Retinal pigment epithelial cell (primary cell): ENCODE measurements at regions not wholly inside any gene's neighbourhood (a gene's known extent, or its start where the extent isn't known, plus 50 kb on each side); places are given as distances from the start of the nearest gene placed in this dataset.
"Not testable (repeated sequence)": the region's sequence is repeated elsewhere in the genome, so short reads cannot be mapped to it uniquely, and the experiment has no call there.

Experiments
- DNase-seq: peaks from one replicate; pipeline ENCODE4 v3.0.0-alpha.2; 2010; ENCODE audit warnings: low read depth
- H3K4me3 ChIP-seq: 2 replicates; pipeline ENCODE4 v1.5.1; 2011; ENCODE audit warnings: mild to moderate bottlenecking, low read length, control low read depth, moderate library complexity
- TF ChIP-seq, protein P1 (sequence below): conservative IDR thresholded peaks from 2 replicates; pipeline ENCODE4 v1.5.1; 2011; ENCODE audit warnings: low read depth, low read length, control low read depth, inconsistent platforms

GRCh38 chr2:111519071-111519470 is 364.9 kb downstream of the ANAPC1 start:
- no peak for DNase-seq

GRCh38 chr2:111522231-111522768 is 361.7 kb downstream of the ANAPC1 start:
- TF ChIP-seq, protein P1, sequence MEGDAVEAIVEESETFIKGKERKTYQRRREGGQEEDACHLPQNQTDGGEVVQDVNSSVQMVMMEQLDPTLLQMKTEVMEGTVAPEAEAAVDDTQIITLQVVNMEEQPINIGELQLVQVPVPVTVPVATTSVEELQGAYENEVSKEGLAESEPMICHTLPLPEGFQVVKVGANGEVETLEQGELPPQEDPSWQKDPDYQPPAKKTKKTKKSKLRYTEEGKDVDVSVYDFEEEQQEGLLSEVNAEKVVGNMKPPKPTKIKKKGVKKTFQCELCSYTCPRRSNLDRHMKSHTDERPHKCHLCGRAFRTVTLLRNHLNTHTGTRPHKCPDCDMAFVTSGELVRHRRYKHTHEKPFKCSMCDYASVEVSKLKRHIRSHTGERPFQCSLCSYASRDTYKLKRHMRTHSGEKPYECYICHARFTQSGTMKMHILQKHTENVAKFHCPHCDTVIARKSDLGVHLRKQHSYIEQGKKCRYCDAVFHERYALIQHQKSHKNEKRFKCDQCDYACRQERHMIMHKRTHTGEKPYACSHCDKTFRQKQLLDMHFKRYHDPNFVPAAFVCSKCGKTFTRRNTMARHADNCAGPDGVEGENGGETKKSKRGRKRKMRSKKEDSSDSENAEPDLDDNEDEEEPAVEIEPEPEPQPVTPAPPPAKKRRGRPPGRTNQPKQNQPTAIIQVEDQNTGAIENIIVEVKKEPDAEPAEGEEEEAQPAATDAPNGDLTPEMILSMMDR = no peak
- H3K4me3 ChIP-seq = no peak overlapping the region
- DNase-seq = no peak

More at GRCh38 chr2:111519071-111519470, 364.9 kb downstream of the ANAPC1 start:
- H3K4me3 ChIP-seq = no peak overlapping the region
- TF ChIP-seq, protein P1 = no peak

DNA sequence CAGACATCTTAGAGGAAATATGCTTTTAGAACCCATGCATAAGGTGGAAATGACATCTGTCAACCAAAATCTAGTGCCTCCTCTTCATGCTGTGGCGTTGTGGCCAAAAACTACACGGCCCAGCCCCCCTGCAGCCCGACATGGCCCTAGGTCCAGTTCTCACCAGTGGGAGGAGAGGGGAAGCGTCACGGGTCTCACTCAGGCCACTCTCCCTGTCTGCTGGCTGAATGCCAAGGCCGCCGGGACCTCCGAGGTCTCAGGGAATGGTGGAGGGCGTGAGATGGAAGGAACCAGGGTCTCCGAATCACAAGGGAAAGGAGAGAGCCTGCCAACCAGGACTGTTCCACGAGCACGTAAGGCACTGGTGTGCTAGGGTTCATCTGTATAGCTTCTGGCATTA is 361.0 kb downstream of the ANAPC1 start:
- no peak for DNase-seq
- TF ChIP-seq, protein P1 = no peak
- H3K4me3 ChIP-seq = no peak overlapping the region

DNA sequence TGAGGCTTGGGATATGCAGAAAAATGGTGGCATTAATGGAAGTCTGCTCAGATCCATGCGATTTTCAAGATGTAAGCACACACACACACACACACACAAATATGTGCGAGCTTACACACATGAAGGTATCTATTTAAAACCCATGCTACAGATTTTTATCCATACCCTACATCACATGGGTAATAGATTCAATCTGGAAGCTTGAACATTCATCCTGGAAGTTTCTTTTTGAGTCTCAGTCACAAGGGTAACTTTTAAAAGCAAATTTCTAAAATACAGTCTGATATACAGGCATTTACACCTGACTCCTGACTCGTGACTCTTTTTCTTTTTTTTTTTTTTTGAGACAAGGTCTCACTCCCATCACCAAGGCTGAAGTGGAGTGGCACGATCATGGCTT is 359.0 kb downstream of the ANAPC1 start:
- not testable (repeated sequence) for H3K4me3 ChIP-seq, DNase-seq

- DNase-seq, H3K4me3 ChIP-seq: not testable (repeated sequence)
Measured at GRCh38 chr2:111526041-111526639, 357.9 kb downstream of the ANAPC1 start.

DNA sequence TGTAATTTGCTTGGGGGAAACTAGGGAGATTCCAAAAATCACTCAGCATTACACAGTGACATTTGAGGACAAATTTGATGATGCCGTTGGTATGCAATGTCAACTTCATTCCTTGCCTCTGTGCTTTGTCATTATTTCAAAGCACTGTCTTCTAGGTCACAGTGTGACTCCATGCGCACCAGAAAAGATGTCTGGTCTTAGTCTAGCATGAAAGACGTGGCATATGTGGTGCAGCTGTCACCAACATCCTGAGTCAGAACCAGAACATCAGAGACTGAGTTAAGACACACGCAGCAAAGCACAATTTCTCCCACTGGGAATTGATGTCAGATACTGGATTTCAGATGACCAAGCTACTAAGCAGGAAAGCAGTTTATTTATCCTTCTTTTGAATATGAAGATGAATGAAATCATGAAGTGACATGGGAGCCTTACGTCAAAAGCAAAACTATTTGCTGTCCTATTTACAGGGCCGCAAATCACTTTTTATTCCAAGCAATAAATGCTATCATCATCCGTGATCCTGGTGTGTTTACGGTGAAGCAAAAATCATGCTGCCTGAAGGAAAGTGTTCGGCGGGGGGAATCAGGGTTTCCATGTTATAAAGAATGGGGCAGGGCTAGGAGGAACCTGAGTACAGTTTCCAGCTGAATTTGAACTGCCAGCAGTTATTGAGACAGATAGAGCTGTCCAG is 356.1 kb downstream of the ANAPC1 start:
- not testable (repeated sequence) for H3K4me3 ChIP-seq, DNase-seq

- not testable (repeated sequence) for DNase-seq, H3K4me3 ChIP-seq
Measured at GRCh38 chr2:111529022-111529421, 355.0 kb downstream of the ANAPC1 start.

DNA sequence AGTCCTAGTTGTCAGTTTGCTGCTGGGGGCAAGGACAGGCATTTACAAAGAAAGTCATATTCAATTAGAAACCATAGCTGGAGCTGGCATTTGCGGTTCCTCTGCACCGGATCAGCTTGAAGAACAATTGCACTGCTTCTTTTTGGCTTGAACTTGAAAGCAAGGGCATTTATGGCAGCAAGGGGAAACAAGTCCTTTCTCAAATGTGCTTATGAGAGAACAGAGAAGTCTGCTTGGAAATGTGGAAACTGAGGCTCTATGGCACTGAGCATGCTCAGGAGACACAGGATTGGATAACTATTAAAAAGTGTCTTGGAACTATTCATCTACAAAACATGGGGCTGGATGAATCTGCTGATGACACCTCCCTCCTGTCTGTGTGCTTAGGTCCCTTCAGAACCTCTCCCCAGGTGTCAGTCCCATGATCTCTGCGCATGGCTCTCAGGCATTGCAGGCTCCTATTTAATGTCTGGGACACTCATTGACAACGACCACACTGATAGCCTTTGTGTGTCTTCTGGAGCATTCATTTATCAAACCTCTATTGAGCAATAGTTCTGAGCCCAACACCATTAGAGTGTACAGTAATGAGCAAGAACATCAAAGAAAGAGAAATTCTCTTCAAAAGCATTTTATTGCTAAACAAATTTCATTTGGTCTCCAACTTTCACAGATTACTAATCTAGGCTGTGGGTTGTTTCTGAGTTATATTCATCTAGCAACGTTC is 353.6 kb downstream of the ANAPC1 start:
- not testable (repeated sequence) for DNase-seq

GRCh38 chr2:111532682-111533556 is 351.1 kb downstream of the ANAPC1 start:
- not testable (repeated sequence) for H3K4me3 ChIP-seq, DNase-seq

More for the DNA sequence above, 353.6 kb downstream of the ANAPC1 start:
- not testable (repeated sequence) for H3K4me3 ChIP-seq

GRCh38 chr2:111533557-111534247 is 350.3 kb downstream of the ANAPC1 start:
- DNase-seq, H3K4me3 ChIP-seq: not testable (repeated sequence)
